ENCODE measurements at regions not wholly inside any gene's neighbourhood (a gene's known extent, or its start where the extent isn't known, plus 50 kb on each side); places are given as distances from the start of the nearest gene placed in this dataset.

DNA sequence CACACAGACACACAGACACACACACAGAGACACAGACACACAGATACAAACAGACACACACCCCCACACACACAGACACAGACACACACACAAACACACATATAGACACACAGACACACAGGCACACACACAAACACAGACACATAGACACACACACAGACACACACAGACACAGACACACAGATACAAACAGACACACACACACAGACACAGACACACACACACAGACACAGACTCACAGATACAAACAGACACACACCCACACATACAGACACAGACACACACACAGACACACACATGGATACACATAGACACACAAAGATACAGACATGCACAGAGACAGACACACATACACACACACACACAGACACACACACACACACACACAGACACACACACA is 174.5 kb downstream of the URI1 start:
- H3K4me3 ChIP-seq, result no peak overlapping the region
- TF ChIP-seq, protein P1, sequence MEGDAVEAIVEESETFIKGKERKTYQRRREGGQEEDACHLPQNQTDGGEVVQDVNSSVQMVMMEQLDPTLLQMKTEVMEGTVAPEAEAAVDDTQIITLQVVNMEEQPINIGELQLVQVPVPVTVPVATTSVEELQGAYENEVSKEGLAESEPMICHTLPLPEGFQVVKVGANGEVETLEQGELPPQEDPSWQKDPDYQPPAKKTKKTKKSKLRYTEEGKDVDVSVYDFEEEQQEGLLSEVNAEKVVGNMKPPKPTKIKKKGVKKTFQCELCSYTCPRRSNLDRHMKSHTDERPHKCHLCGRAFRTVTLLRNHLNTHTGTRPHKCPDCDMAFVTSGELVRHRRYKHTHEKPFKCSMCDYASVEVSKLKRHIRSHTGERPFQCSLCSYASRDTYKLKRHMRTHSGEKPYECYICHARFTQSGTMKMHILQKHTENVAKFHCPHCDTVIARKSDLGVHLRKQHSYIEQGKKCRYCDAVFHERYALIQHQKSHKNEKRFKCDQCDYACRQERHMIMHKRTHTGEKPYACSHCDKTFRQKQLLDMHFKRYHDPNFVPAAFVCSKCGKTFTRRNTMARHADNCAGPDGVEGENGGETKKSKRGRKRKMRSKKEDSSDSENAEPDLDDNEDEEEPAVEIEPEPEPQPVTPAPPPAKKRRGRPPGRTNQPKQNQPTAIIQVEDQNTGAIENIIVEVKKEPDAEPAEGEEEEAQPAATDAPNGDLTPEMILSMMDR (IDR thresholded peaks at IDR 0.05; ENCODE audit: borderline replicate concordance), result no peak
- no peaks in the 10 kb centered on the region for H3K36me3 ChIP-seq
- intact Hi-C loops (cut with micrococcal nuclease), result no loop called here
- DNase-seq, result no peak
- H3K27ac ChIP-seq (replicated peaks), result no peak overlapping the region
- no peaks in the 10 kb centered on the region for H3K4me1 ChIP-seq
- H3K27me3 ChIP-seq (ENCODE audit: low read depth), result peaks cover 72% of the 10 kb centered on the region
- H3K9me3 ChIP-seq (replicated peaks), result no peaks in the 10 kb centered on the region

GRCh38 chr19:30116984-30117555 is 175.0 kb downstream of the URI1 start:
- no peak overlapping the region for H3K27ac ChIP-seq (replicated peaks)
- DNase-seq, result no peak
- no peaks in the 10 kb centered on the region for H3K9me3 ChIP-seq (replicated peaks)
- no peaks in the 10 kb centered on the region for H3K4me1 ChIP-seq
- intact Hi-C loops (cut with micrococcal nuclease), result no loop called here
- TF ChIP-seq, protein P1 (IDR thresholded peaks at IDR 0.05; ENCODE audit: borderline replicate concordance), result no peak
- H3K36me3 ChIP-seq, result no peaks in the 10 kb centered on the region
- H3K27me3 ChIP-seq (ENCODE audit: low read depth), result peaks cover 72% of the 10 kb centered on the region
- H3K4me3 ChIP-seq, result no peak overlapping the region

GRCh38 chr19:30117636-30118145 is 175.7 kb downstream of the URI1 start:
- no peak overlapping the region for H3K4me3 ChIP-seq
- no peak for DNase-seq
- H3K27ac ChIP-seq (replicated peaks), result no peak overlapping the region
- no peaks in the 10 kb centered on the region for H3K36me3 ChIP-seq
- H3K9me3 ChIP-seq (replicated peaks), result no peaks in the 10 kb centered on the region
- TF ChIP-seq, protein P1 (IDR thresholded peaks at IDR 0.05; ENCODE audit: borderline replicate concordance), result no peak
- intact Hi-C loops (cut with micrococcal nuclease), result no loop called here
- H3K4me1 ChIP-seq, result no peaks in the 10 kb centered on the region
- peaks cover 72% of the 10 kb centered on the region for H3K27me3 ChIP-seq (ENCODE audit: low read depth)

DNA sequence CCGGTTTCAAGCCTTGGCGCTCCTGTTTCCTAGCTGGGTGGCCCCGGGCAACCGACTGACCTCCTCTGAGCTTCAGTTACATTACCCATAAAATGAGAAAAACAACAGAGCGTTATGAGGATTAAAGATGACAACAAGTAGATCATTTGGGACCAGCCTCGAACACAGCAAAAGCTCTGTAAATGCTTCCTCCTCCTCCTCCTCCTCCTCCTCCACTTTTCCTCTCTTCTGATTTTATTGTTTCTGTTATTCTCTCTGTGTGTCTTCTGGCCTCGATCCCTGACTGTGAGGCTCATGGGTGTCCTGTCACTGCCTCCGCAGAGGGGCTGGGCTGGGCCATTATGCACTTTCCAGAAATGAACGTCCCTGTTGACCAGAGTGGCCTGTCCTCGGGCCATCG is 176.2 kb downstream of the URI1 start:
- no peaks in the 10 kb centered on the region for H3K9me3 ChIP-seq (replicated peaks)
- no peaks in the 10 kb centered on the region for H3K36me3 ChIP-seq
- TF ChIP-seq, protein P1 (IDR thresholded peaks at IDR 0.05; ENCODE audit: borderline replicate concordance), result no peak
- H3K4me1 ChIP-seq, result no peaks in the 10 kb centered on the region
- no peak overlapping the region for H3K27ac ChIP-seq (replicated peaks)
- peaks cover 74% of the 10 kb centered on the region for H3K27me3 ChIP-seq (ENCODE audit: low read depth)
- intact Hi-C loops (cut with micrococcal nuclease), result no loop called here
- no peak for DNase-seq
- no peak overlapping the region for H3K4me3 ChIP-seq

- DNase-seq, result no peak
- intact Hi-C loops (cut with micrococcal nuclease), result no loop called here
These were observed 176.7 kb downstream of the URI1 start for GRCh38 chr19:30118760-30119159.

More at GRCh38 chr19:30118760-30119159, 176.7 kb downstream of the URI1 start:
- Histone ChIP-seq H3K27ac (replicated peaks) (no peak overlapping the region), H3K4me1 (no peaks in the 10 kb centered on the region), H3K36me3 (no peaks in the 10 kb centered on the region), H3K9me3 (replicated peaks) (no peaks in the 10 kb centered on the region), H3K27me3 (ENCODE audit: low read depth) (peaks cover 74% of the 10 kb centered on the region), H3K4me3 (no peak overlapping the region)
- TF ChIP-seq, protein P1 (IDR thresholded peaks at IDR 0.05; ENCODE audit: borderline replicate concordance), result no peak

All from left ventricle myocardium inferior (tissue), 1 donor.